ENCODE measurements at regions not wholly inside any gene's neighbourhood (a gene's known extent, or its start where the extent isn't known, plus 50 kb on each side); places are given as distances from the start of the nearest gene placed in this dataset.
A peak's percentile ranks its signal among the peaks of the same experiment; 100 is the strongest.

DNA sequence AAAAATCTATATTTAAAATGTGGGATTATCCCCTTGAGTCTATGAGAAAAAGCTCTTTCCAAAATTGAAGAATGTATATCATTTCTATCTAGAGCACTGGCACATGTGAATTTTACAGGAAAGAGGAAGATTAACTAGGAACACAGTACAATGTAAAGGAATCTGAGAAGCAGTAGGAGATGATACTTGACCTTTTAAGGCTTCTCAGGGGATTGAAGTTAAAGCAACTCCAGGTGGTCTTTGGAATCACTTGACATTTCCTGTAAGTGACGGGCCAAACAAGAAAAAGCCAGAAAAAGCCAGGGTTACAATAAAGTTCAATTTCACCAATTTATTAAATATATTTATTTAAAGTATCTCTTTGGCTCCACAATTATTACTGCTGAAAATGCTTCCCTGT, 1373.9 kb downstream of the OLFM4 start:
- WGBS, 2 experiments (ENCODE audit: extremely low coverage in 1 of 2, insufficient coverage in 1 of 2, insufficient read length in 1 of 2, insufficient replicate concordance in 2 of 2, low coverage in 1 of 2, low lambda C conversion rate in 2 of 2, missing lambda C conversion rate in 1 of 2): 72% methylated on average over 1 of the region's 1 CpG; no CpG with 5 or more reads in 1 of the 2 experiments
- no peak overlapping the region for H2BK12ac ChIP-seq (ENCODE audit: low read depth, low read length)
- H3K4me1 ChIP-seq (replicated peaks in 1 of 4; ENCODE audit: control insufficient read depth in 3 of 4, insufficient read depth in 4 of 4, low read length in 3 of 4): no peaks in the 10 kb centered on the region
- H3K4ac ChIP-seq (replicated peaks; ENCODE audit: insufficient read length, low read depth, low read length): no peak overlapping the region
- no peak overlapping the region for H3K56ac ChIP-seq (replicated peaks; ENCODE audit: insufficient read length, low read depth, low read length)
- DNase-seq (ENCODE audit: low read depth in 1 of 2, low spot score in 2 of 2): no peak
- H2AFZ ChIP-seq (ENCODE audit: low read length): no peak overlapping the region
- H3K9me3 ChIP-seq (ENCODE audit: insufficient read depth in 2 of 2, low read depth in 1 of 2, low read length in 1 of 2): no peaks in the 10 kb centered on the region
- H2BK20ac ChIP-seq (ENCODE audit: low read length): no peak overlapping the region
- no peaks in the 10 kb centered on the region for H3K27me3 ChIP-seq (replicated peaks in 1 of 4; ENCODE audit: control insufficient read depth in 3 of 4, extremely low read depth in 1 of 4, insufficient read depth in 3 of 4, low read length in 3 of 4)
- H4K91ac ChIP-seq (replicated peaks; ENCODE audit: insufficient read length, low read length): no peak overlapping the region
- no peak overlapping the region for H2BK5ac ChIP-seq (ENCODE audit: low read depth, low read length)
- no peaks in the 10 kb centered on the region for H4K20me1 ChIP-seq (replicated peaks in 1 of 2; ENCODE audit: control insufficient read depth in 1 of 2, insufficient read depth in 2 of 2, low read length in 2 of 2)
- H2BK120ac ChIP-seq (replicated peaks; ENCODE audit: low read depth, low read length): no peak overlapping the region
- H3K4me2 ChIP-seq (ENCODE audit: insufficient read depth in 1 of 2, low read depth in 2 of 2, low read length in 2 of 2): no peak overlapping the region
- H3K4me3 ChIP-seq (ENCODE audit: extremely low read depth in 1 of 4, insufficient read depth in 2 of 4, low read depth in 3 of 4, low read length in 4 of 4): no peak overlapping the region
- no peaks in the 10 kb centered on the region for H3K23me2 ChIP-seq (ENCODE audit: low read depth, low read length)
- H3K27ac ChIP-seq (ENCODE audit: low read depth, low read length): no peak overlapping the region
- no peak overlapping the region for H3K9ac ChIP-seq (replicated peaks in 1 of 4; ENCODE audit: extremely low read depth in 1 of 4, low read depth in 3 of 4, low read length in 3 of 4)
- no peaks in the 10 kb centered on the region for H3K79me2 ChIP-seq (ENCODE audit: control insufficient read depth in 1 of 2, insufficient read depth in 2 of 2, low read length in 2 of 2)
- no peaks in the 10 kb centered on the region for H3K79me1 ChIP-seq (ENCODE audit: low read depth, low read length)
- no peak overlapping the region for H3K18ac ChIP-seq (ENCODE audit: extremely low read depth, low read length)
- TF ChIP-seq KDM1A (IDR thresholded peaks at IDR 0.05; ENCODE audit: borderline replicate concordance, low read length): no peak
- TF ChIP-seq SRF (IDR thresholded peaks at IDR 0.05; ENCODE audit: low read depth, low read length): peak; percentile 33; the same call in 1 of the 2 replicates
- no peak overlapping the region for H4K5ac ChIP-seq (ENCODE audit: insufficient read length, low read depth, low read length)
- no peak overlapping the region for H2BK15ac ChIP-seq (ENCODE audit: low read length)
- POLR2A ChIA-PET (ENCODE audit: partially characterized antibody): no interaction called here
- CTCF ChIA-PET (ENCODE audit: partially characterized antibody): no interaction called here
- no peak for FAIRE-seq
- no peak overlapping the region for H3K23ac ChIP-seq (ENCODE audit: insufficient read length)
- H3K36me3 ChIP-seq (ENCODE audit: control insufficient read depth in 2 of 4, insufficient read depth in 4 of 4, low read length in 3 of 4): no peaks in the 10 kb centered on the region
- H4K8ac ChIP-seq (ENCODE audit: extremely low read depth, insufficient read depth, low read length): no peak overlapping the region
- no peak overlapping the region for H3K14ac ChIP-seq (ENCODE audit: insufficient read length)
- no peak overlapping the region for H2AK5ac ChIP-seq (ENCODE audit: low read depth, low read length)

All from H1 (cell line).